Inflammatory macrophage (primary cell): ENCODE measurements at regions not wholly inside any gene's neighbourhood (a gene's known extent, or its start where the extent isn't known, plus 50 kb on each side); places are given as distances from the start of the nearest gene placed in this dataset.
A peak's percentile ranks its signal among the peaks of the same experiment; 100 is the strongest.

Experiments used
- DNase-seq, 2 donors: peaks; one replicate each; pipeline ENCODE4 v3.0.0-alpha.2; 2020 to 2022

DNA sequence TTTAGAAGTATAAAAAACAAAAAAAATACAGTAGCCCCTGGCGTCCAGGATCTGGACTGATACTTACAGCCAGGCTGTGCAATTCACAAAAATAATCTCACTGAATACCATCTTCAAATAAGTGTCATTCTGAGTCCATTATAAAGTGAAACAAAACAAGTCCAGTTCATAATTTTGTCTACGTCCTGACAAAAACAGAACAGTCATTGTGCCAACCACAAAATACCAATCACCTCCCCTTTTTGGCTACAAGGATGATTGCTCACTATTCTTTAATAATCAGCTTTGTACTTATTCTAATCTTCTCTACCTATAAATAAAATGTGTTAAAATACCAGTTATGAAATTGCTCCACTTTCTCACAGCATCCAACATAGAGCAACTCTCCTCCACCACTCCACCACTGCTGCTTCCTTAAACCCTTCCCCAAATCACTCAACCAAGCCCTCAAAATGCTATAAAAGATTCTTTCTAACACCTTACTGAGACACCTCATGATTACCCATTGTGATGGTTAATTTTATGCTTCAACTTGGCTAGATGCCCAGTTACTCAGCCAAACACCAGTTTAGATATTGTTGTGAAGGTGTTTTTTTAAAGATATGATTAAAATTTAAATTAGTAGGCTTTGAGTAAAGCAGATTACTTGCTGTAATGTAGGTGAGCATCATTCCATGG is 479.8 kb upstream of the SEMA3A start:
- no peak for DNase-seq

DNA sequence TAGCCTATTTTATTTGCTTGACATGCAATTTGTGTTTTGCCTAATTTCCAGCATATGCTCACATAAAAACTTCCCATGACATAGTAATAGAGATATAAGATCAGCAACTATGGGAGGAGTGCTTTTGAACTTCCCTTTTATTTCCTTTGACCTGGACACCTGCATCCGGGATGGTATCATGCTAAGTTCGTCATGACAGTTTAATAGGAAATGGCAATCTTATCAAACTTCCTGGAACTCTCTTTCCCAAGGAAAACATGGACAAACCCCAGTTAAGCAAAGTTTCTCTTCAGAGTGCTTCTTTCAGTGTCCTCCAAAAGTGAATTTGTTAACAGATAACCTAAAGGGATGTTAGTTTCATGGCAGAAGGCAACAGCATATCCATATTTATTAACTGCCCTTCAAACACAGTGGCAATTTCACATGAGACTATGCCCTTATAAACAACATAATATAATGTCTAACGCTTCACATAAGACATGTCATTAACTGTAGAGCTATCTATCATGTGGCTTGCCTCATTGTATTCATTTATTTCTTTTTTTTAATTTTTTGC is 474.7 kb upstream of the SEMA3A start:
- no peak for DNase-seq

GRCh38 chr7:84668116-84668515 is 473.5 kb upstream of the SEMA3A start:
- no peak for DNase-seq

DNA sequence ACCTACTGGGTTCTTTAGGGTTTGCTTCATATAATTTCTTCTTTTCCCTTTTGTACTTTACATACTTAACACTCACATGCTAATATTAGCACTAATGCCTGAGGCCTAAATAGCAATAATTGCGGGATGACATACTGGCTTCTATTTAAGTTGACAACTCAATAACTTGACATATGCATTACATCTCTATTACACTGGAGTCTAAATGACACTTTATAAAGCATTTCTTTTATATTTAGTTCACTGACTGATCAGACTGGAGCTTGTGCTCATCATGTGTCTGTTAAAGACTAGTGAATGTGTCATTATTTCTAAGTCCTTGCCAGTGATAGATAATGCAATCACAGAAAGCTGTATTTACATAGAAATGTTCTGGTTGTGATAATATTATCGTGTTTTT is 472.1 kb upstream of the SEMA3A start:
- DNase-seq, result no peak

- DNase-seq, result no peak
Measured at GRCh38 chr7:84665339-84665738, 470.8 kb upstream of the SEMA3A start.

DNA sequence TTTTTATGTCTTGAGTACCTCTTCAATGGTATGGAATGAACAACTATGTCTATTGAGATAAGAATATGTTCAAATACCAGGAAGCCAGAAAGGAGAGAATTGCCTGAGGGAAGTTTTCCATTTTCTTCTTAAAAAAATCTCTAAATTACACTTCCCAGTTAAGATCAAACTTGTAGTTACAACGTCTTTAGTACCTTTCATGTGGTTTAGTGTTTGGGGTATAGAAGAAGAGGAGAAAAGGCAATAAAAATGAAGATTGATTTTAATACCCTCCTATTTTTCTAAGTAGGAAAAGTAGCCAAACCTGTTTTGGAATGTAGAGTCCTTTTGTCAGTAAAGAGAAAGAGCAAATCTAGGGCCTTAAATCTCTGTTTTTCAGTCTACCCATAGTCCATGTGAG is 470.0 kb upstream of the SEMA3A start:
- DNase-seq, result no peak

DNA sequence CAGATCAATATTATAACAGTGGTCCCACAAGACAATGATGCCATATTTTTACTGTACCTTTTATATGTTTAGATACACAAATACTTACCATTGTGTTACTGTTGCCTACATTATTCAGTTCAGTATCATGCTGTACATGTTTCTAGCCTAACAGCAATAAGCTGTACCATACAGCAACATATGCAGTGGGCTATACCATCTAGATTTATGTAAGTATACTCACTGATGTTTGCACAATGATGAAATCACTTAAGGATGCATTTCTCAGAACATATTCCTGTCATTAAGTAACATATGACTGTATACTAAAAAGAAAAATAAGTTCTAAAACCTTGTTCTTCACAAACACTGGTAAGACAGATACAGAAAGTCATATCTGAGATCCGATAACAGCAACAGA is 468.6 kb upstream of the SEMA3A start:
- no peak for DNase-seq

GRCh38 chr7:84658286-84658685 is 463.7 kb upstream of the SEMA3A start:
- DNase-seq, result no peak

GRCh38 chr7:84654273-84654672 is 459.7 kb upstream of the SEMA3A start:
- no peak for DNase-seq

DNA sequence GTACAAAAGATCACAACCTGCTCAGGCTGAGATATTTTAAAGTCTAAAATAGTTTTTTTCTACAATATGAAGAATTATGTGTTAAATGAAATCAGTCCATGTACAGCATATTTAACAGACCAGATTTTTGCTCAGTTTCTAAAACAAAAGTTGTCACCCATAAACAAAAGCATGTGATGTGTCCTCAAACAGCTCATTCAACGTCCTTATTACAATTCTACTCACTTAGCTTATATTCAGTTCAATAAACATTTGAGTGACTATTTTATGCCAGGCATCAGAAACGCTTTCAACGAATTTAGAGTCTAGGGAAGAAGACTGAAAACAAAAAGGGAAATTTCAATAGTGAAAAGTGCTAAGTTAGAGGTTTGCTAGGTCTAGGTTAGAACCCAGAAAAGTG is 457.3 kb upstream of the SEMA3A start:
- no peak for DNase-seq

- DNase-seq, result no peak
Measured at GRCh38 chr7:84647797-84648757, 453.5 kb upstream of the SEMA3A start.

GRCh38 chr7:84642611-84643010 is 448.0 kb upstream of the SEMA3A start:
- DNase-seq, result no peak

- no peak for DNase-seq
Measured at GRCh38 chr7:84640637-84641036, 446.0 kb upstream of the SEMA3A start.

DNA sequence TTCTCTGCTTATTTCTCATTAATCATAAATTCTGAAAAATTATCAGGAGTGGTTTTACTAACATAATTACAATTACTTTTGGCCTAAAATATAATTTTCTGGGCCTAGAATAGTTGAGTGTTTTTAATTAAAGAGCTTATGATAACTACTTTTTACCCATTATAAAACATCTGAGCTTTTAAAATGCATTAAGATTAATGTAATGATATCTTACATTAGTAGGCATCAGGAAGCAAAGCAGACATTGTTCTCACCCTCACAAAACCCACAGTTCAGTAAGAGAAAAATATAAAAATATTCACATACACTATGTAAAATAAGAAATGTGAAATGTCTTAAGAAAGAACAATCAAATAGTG is 443.7 kb upstream of the SEMA3A start:
- no peak for DNase-seq

DNA sequence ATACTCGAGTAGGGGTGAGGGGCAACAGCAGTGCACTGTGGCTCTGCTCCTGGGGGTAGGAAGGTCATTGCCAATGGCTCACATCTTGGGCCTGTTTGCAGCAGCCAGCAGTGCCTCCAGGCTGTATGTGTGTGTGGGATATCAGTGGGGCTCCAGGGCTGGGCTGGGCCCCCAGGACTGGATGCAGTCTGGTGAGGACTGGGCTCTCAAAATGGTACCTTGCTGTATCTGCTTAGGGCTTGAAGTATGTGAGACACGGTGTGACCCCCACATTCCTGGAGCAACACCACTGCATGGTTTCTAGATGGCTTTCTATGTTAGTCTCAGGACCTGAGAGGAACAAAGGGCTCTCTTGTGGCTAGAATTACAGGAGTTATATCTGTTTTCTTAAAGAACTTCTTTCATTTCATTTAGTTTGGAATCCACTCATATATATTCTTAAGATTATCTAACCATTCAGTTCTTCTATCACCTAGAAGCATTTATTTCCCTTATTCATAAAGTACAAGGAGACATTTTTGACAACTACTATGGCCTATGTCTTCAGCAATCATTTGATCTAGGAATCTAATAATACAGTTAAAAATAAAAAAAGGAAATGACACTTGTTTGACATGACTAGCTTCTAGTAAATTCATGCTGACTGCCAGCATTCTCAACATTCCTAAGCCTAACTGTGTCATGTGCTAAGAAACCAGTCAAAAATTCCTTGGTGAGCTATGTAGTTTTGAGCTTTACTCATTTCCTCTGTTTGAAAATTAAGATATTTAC is 443.2 kb upstream of the SEMA3A start:
- peak in 1 of 2 donors; percentile 2 for DNase-seq

DNA sequence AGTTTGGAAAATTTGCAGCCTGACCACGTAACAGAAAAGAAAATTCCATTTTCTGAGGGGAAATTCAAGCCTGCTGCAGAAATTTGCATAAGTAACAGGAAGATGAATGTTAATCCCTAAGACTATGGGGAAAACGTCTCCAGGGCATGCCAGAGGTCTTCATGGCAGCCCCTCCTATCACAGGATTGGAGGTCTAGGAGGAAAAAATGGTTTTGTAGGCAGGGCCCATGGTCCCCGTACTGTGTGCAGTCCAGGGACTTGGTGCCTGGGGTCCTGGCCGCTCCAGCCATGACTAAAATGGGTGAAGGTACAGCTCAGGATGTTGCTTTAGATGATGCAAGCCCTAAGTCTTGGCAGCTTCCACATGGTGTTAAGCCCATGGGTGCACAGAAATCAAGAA is 437.3 kb upstream of the SEMA3A start:
- DNase-seq, result no peak

GRCh38 chr7:84629640-84630318 is 435.2 kb upstream of the SEMA3A start:
- DNase-seq, result no peak

- DNase-seq, result no peak
Measured at GRCh38 chr7:84629216-84629615, 434.6 kb upstream of the SEMA3A start.

GRCh38 chr7:84627250-84627649 is 432.7 kb upstream of the SEMA3A start:
- DNase-seq, result no peak

DNA sequence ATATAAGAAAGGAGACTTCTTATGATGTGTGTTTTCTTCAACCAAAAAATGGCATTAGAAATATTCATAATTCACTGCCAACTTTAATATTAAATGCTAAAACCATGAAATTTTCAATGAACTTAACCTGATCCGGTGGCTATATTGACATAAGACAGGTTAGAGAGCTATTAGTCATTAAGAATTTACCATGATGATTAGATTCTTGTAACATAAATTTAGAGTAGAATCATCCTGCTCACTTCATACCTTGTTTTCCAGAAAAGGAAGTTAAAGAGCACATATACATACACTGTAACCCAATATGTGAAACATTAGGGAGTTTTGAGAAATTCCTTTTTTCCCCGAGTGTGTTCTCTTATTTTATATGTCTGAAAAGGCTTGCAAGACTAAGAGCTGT is 430.3 kb upstream of the SEMA3A start:
- no peak for DNase-seq

GRCh38 chr7:84624527-84624926 is 429.9 kb upstream of the SEMA3A start:
- DNase-seq, result no peak

DNA sequence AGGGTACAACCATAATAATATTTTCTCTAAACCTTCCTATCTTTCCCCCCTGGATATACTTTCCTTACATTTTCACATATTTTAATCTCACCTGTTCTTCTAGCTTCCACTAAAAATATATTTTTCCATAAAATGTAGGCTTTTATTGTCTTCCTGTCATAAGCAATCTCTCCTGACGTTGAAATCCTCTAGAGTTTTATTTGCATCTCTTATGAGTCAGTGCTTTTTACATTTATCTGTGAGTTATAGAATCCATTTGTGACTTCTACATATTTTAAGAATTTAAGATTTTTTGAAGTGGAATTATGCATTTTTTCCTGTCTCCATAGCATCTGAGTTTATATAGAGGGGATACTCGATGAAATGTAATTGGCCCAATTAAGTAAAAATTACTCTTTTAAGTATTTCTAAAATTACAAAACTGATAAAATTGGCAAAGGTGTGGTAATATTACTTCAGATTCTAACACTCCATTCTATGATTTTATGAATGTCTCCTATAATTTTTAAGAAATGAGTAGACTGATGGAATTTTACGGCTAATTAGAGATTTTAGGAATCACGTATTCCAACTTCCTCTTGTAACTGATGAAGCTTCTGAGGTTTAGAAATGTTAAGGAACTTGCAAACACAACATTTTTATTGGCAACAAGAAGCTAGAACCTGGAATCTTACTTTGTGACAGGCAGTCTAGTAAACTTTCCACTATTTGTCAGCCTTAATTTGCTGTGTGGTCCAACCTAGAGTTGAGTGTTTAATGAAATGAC is 422.9 kb upstream of the SEMA3A start:
- no peak for DNase-seq
